Hepatic stellate cell (primary cell): ENCODE measurements at regions not wholly inside any gene's neighbourhood (a gene's known extent, or its start where the extent isn't known, plus 50 kb on each side); places are given as distances from the start of the nearest gene placed in this dataset.
"Not testable (repeated sequence)": the region's sequence is repeated elsewhere in the genome, so short reads cannot be mapped to it uniquely, and the experiment has no call there.

Experiments
- DNase-seq: peaks from one replicate; pipeline ENCODE4 v3.0.0; 2011; ENCODE audit warnings: low spot score

- DNase-seq = no peak
Observed at GRCh38 chr13:58625703-58626389, 994.3 kb downstream of the PCDH17 start.

DNA sequence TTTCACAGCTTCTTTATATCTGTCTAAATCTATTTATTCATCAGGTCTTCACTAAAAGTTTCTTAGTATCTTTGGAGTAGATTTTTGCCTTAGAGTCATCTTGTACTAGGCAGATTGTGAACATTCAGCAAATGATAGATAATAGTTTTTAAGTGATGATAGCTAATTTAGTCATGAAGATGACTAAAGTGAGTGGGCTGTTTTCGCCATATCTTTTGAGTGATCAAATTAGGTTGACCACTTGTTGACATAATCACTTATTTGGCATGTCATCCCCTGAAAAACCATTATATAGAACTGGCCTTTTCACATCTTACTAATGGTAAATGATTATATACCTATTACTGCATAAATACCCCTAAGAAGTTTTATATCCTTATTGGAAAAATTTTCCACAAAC, 999.2 kb downstream of the PCDH17 start:
- no peak for DNase-seq

DNA sequence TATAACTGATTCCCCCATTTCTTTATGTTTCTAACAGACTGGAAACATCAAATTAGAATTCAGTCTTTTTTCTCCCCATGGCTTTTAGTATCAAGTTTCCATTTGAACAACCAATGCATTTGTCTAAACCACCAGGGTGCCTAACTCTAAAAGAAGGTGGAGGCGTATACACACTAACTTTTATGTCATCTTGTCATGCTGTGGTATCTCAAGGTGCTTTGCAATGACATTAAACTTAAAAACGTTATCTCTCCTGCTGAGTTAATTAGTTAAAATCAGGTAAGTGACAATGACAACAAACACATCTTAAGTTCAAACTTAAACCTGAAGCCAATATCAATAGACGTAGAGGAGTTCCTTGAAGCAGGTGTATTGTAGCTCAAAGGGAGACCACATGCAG, 1001.7 kb downstream of the PCDH17 start:
- DNase-seq = no peak

DNA sequence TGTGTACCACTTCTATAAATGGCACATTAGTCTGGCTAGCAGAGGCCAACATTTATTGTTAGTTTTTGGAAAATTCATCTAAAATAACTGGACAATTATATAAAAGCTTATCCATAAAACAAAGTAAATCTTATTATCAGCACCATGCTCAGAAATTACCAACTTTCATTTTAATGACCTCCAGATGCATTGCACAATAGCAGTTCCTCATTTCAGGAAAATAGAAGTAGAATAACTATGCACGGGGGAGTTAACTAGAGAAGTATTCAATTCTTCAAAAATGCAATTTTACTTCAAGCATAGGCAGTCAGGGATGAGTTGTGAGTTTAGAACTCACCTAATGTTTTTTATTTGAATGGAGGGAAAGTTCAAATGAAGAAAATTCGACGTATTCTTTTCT, 1023.5 kb downstream of the PCDH17 start:
- DNase-seq = no peak

GRCh38 chr13:58660826-58661225, 1029.3 kb downstream of the PCDH17 start:
- DNase-seq = no peak

GRCh38 chr13:58666331-58666730, 1034.8 kb downstream of the PCDH17 start:
- no peak for DNase-seq

GRCh38 chr13:58667096-58667495, 1035.6 kb downstream of the PCDH17 start:
- no peak for DNase-seq

GRCh38 chr13:58680115-58680514, 1048.6 kb downstream of the PCDH17 start:
- DNase-seq = no peak

GRCh38 chr13:58682616-58683015, 1051.1 kb downstream of the PCDH17 start:
- DNase-seq = no peak

- no peak for DNase-seq
Observed at GRCh38 chr13:58687148-58687547, 1055.6 kb downstream of the PCDH17 start.

GRCh38 chr13:58698531-58698930, 1067.0 kb downstream of the PCDH17 start:
- no peak for DNase-seq

GRCh38 chr13:58704953-58705352, 1073.4 kb downstream of the PCDH17 start:
- DNase-seq = no peak

- DNase-seq = no peak
Observed at GRCh38 chr13:58706421-58706820, 1074.9 kb downstream of the PCDH17 start.

DNA sequence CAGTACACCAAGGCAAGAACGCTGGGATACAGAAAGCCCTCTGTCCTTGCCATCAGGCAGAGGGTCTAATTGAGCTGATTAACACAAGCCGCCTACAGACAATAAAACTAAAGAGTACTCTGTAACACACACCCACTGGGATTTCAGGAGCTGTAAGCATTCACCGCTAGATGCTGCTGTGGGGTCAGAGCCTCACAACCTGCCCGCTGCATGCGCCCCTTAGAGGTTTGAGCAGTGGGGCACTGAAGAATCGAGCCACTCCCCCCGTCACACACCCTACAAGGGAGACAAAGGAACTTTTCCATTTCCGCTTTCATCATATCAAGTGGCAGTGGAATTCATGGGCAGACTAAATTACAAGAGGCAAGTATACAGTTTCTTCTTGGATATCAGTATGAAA, 1080.6 kb downstream of the PCDH17 start:
- no peak for DNase-seq

DNA sequence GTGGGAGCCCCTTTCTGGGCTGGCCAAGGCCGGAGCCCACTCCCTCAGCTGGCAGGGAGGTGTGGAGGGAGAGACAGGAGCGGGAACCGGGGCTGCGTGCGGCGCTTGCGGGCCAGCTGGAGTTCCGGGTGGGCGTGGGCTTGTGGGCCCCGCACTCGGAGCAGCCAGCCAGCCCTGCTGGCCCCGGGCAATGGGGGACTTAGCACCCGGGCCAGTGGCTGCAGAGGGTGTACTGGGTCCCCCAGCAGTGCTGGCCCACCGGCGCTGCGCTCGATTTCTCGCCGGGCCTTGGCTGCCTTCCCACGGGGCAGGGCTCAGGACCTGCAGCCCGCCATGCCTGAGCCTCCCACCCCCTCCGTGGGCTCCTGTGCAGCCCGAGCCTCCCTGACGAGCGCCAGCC, 1082.5 kb downstream of the PCDH17 start:
- DNase-seq = not testable (repeated sequence)

GRCh38 chr13:58721273-58721672, 1089.7 kb downstream of the PCDH17 start:
- no peak for DNase-seq

GRCh38 chr13:58728126-58728525, 1096.6 kb downstream of the PCDH17 start:
- DNase-seq = no peak

GRCh38 chr13:58729361-58729760, 1097.8 kb downstream of the PCDH17 start:
- DNase-seq = no peak

DNA sequence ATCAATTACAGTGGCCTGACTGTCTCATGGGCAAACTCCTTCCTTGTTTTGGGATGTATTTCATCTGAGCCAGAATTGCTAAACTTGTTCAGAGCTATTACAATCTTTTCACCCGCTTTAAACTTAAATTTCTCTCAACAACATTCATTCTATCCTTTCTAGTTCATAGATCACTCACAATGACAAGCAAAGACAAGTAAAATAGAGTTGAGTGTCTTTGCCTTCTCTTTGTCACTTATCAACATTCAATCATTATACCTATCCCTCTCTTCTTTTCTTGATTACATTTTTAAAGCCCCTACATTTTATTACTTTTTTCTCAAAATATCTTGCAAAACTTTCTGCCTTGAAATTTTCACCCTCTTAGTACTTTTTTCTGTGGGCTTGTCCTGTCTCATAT, 1113.1 kb downstream of the PCDH17 start:
- DNase-seq = no peak

- DNase-seq = no peak
Observed at GRCh38 chr13:58767566-58767965, 1136.0 kb downstream of the PCDH17 start.

- DNase-seq = no peak
Observed at GRCh38 chr13:58773280-58773859, 1141.8 kb downstream of the PCDH17 start.

DNA sequence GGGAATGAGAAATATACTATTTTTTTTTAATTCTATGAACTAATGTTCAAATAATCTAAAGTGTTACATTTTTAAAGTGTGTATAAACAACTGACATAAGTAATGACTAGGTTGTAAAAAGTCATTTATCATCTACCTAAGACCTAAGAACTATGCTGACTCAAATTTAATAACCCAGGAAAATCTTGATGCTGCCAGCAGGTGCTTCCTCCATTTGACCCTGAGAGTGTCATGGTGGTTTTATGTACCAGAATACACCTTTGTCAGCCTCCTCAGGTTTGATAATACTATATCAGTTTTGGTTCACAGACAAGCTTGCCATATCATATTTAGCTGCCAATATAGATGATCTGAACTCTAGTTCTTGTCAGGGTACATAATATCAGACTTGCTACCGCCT, 1151.2 kb downstream of the PCDH17 start:
- DNase-seq = no peak

GRCh38 chr13:58792854-58793253, 1161.3 kb downstream of the PCDH17 start:
- no peak for DNase-seq

DNA sequence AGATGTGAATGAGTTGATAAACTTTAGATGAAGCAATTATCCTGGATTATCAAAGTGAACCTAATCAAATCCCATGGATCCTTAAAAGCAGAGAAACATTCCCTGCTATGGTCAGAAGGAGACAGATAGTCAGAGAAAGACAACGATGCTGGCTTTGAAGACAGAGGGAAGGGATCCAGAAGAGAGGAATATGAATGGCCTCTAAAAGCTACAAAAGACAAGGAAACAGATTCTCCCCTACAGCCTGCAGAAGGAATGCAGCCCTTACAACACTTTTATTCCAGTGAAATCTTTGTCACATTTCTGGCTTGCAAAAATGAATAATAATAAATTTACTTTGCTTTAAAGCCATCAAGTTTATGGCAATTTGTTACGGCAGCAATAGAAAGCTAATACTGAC, 1164.2 kb downstream of the PCDH17 start:
- no peak for DNase-seq
